ENCODE measurements at regions not wholly inside any gene's neighbourhood (a gene's known extent, or its start where the extent isn't known, plus 50 kb on each side); places are given as distances from the start of the nearest gene placed in this dataset.

DNA sequence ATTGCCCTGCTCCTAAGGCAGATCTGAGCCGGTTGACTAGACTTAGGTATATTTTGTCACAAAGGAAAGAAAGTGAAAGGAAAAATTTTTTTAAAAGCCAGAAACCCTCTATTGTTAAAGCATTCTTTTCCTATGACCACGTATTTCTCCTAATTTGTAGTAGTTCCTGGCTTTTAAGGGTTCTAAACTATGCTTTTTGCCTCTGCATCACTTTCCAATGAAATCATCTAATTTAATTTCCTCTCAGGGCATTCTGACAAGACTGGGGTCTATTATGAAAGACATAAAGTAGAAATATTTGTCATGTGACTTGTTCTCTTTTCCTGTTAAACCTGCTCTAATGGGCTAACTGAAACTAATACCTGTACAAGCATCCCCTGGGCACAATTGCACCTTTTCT, 233.0 kb upstream of the PRR20A start:
- TF ChIP-seq POLR2A (IDR thresholded peaks at IDR 0.05): no peak
- TF ChIP-seq CTCF (IDR thresholded peaks at IDR 0.05): no peak
